Natural killer cell (primary cell): ENCODE measurements at regions not wholly inside any gene's neighbourhood (a gene's known extent, or its start where the extent isn't known, plus 50 kb on each side); places are given as distances from the start of the nearest gene placed in this dataset.
A peak's percentile ranks its signal among the peaks of the same experiment; 100 is the strongest.

Source experiments
- ATAC-seq, 3 donors: fragments of 150-1000 bp in 2 of 3; fragments of 200-7000 bp in 1 of 3; cut with Tn5 transposase; 1 replicate in 1 of 3; 2 replicates in 2 of 3; pipeline ENCODE4 v1.10.0; 2021; ENCODE audit warnings: mild to moderate bottlenecking in 2 of 3, moderate library complexity in 2 of 3
- DNase-seq, 2 donors: peaks; one replicate each; pipeline versions ENCODE4 v3.0.0 to v3.0.0-alpha.2; 2013 to 2021; ENCODE audit warnings: mixed read lengths in 1 of 2
- H3K27ac ChIP-seq: one replicate; pipeline ENCODE4 v1.5.1; 2013; ENCODE audit warnings: mild to moderate bottlenecking, low read length
- H3K27me3 ChIP-seq: one replicate; pipeline ENCODE4 v1.6.1; 2013; ENCODE audit warnings: low read length; ENCODE audit not compliant: control insufficient read depth, insufficient read depth
- H3K36me3 ChIP-seq: one replicate; pipeline ENCODE4 v1.6.1; 2013; ENCODE audit warnings: low read length; ENCODE audit not compliant: control insufficient read depth, insufficient read depth
- H3K4me1 ChIP-seq: one replicate; pipeline ENCODE4 v1.6.1; 2013; ENCODE audit warnings: low read length; ENCODE audit not compliant: control insufficient read depth, insufficient read depth
- H3K4me3 ChIP-seq: one replicate; pipeline ENCODE4 v1.5.1; 2013; ENCODE audit warnings: low read length
- H3K9me3 ChIP-seq: one replicate; pipeline ENCODE4 v1.6.1; 2013; ENCODE audit warnings: low read length; ENCODE audit not compliant: control insufficient read depth, insufficient read depth
- H3K27ac Mint-ChIP-seq, 2 donors: one replicate each; pipeline ENCODE4 v1.8.0; 2022; ENCODE audit warnings: mild to moderate bottlenecking in 2 of 2, mixed read lengths in 2 of 2, moderate library complexity in 1 of 2
- H3K27me3 Mint-ChIP-seq, 2 donors: one replicate each; pipeline ENCODE4 v1.8.0; 2022; ENCODE audit warnings: low read depth in 2 of 2, mixed read lengths in 2 of 2
- H3K36me3 Mint-ChIP-seq: one replicate; pipeline ENCODE4 v1.8.0; 2022; ENCODE audit warnings: mixed read lengths
- H3K4me1 Mint-ChIP-seq, 2 donors: one replicate each; pipeline ENCODE4 v1.8.0; 2022; ENCODE audit warnings: mixed read lengths in 2 of 2
- H3K4me3 Mint-ChIP-seq: one replicate; pipeline ENCODE4 v1.8.0; 2022; ENCODE audit warnings: mild to moderate bottlenecking, moderate library complexity, mixed read lengths
- H3K9me3 Mint-ChIP-seq, 2 donors: one replicate each; pipeline ENCODE4 v1.8.0; 2022; ENCODE audit warnings: mixed read lengths in 2 of 2
- WGBS: methylation state at CpG from one replicate; pipeline ENCODE4 v1.1.7; 2013; ENCODE audit warnings: missing lambda C conversion rate; ENCODE audit not compliant: insufficient coverage; 5-methylcytosine and 5-hydroxymethylcytosine counted together
- intact Hi-C: fragments of 100-400 bp; cut with micrococcal nuclease; formaldehyde crosslinking; loops from one replicate; pipeline ENCODE4 v1.14.2; 2022
- TF ChIP-seq, protein P1 (sequence below): fragments of 200-600 bp; IDR thresholded peaks from one replicate; pipeline ENCODE4 v1.8.0; 2022; ENCODE audit warnings: antibody characterized with exemption

DNA sequence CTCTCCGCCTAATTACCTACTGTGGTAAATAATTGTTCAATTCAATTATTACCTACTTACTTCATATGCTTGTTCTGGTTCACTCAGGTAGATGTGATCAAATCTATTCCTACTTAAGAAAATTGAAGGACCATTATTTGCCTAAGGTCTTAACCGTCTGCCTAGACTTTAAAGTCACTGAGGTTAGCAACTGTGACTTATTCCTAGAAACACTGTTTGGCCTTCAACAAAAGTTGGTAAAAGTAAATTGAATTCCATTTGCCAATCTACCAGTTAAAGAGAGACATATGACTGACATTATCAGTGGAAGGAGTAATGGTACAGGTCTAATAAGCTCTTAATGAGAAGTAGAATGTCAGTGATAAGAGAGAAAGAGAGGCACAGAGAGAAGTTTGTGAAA, 491.5 kb downstream of the NYAP2 start:
- intact Hi-C loops, result no loop called here
- no peak overlapping the region for H3K4me3 ChIP-seq
- H3K9me3 Mint-ChIP-seq, result peaks cover 0 to 4% of the 10 kb centered on the region in 2 donors
- no peaks in the 10 kb centered on the region for H3K36me3 ChIP-seq
- DNase-seq (no peak), ATAC-seq (no peak)
- H3K36me3 Mint-ChIP-seq, result no peaks in the 10 kb centered on the region
- WGBS, result 70% methylated on average over 1 of the region's 2 CpGs
- H3K27me3 Mint-ChIP-seq, result no peaks in the 10 kb centered on the region
- H3K4me1 Mint-ChIP-seq, result no peaks in the 10 kb centered on the region
- H3K27ac ChIP-seq, result no peak overlapping the region
- no peak overlapping the region for H3K4me3 Mint-ChIP-seq
- H3K27ac Mint-ChIP-seq, result no peak overlapping the region
- H3K4me1 ChIP-seq, result no peaks in the 10 kb centered on the region
- H3K27me3 ChIP-seq, result no peaks in the 10 kb centered on the region
- no peaks in the 10 kb centered on the region for H3K9me3 ChIP-seq
- TF ChIP-seq, protein P1, sequence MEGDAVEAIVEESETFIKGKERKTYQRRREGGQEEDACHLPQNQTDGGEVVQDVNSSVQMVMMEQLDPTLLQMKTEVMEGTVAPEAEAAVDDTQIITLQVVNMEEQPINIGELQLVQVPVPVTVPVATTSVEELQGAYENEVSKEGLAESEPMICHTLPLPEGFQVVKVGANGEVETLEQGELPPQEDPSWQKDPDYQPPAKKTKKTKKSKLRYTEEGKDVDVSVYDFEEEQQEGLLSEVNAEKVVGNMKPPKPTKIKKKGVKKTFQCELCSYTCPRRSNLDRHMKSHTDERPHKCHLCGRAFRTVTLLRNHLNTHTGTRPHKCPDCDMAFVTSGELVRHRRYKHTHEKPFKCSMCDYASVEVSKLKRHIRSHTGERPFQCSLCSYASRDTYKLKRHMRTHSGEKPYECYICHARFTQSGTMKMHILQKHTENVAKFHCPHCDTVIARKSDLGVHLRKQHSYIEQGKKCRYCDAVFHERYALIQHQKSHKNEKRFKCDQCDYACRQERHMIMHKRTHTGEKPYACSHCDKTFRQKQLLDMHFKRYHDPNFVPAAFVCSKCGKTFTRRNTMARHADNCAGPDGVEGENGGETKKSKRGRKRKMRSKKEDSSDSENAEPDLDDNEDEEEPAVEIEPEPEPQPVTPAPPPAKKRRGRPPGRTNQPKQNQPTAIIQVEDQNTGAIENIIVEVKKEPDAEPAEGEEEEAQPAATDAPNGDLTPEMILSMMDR, result no peak

DNA sequence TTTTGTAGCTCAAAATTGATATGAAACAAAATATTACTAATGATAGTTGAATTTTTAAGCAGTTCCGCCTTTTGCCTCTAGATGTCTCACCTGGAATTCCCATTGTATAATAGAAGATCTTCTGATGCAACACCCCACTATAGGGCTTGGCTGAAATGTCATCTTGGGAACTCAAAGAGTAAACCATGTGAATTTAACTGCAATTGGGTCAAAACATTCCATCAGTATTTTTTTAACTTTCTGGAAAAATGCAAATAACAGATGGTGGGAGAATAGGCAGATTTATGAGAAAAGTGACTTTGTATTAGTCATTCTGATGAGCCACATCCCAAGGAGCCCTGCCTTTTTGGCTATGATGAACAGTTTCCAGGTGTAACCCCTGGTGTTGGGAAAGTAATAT, 489.9 kb downstream of the NYAP2 start:
- H3K4me1 Mint-ChIP-seq, result no peaks in the 10 kb centered on the region
- no peaks in the 10 kb centered on the region for H3K36me3 ChIP-seq
- ATAC-seq (peak in 1 of 3 donors; percentile 35), DNase-seq (peak in 1 of 2 donors; percentile 35)
- no peak overlapping the region for H3K27ac ChIP-seq
- H3K27ac Mint-ChIP-seq, result no peak overlapping the region
- H3K4me3 Mint-ChIP-seq, result no peak overlapping the region
- H3K27me3 ChIP-seq, result no peaks in the 10 kb centered on the region
- intact Hi-C loops, result no loop called here
- no peaks in the 10 kb centered on the region for H3K4me1 ChIP-seq
- no peaks in the 10 kb centered on the region for H3K27me3 Mint-ChIP-seq
- H3K9me3 ChIP-seq, result no peaks in the 10 kb centered on the region
- H3K36me3 Mint-ChIP-seq, result no peaks in the 10 kb centered on the region
- H3K9me3 Mint-ChIP-seq, result peaks cover 0 to 4% of the 10 kb centered on the region in 2 donors
- H3K4me3 ChIP-seq, result no peak overlapping the region
- WGBS, result 0% methylated on average over 1 of the region's 1 CpG
- TF ChIP-seq, protein P1, result peak; percentile 10

DNA sequence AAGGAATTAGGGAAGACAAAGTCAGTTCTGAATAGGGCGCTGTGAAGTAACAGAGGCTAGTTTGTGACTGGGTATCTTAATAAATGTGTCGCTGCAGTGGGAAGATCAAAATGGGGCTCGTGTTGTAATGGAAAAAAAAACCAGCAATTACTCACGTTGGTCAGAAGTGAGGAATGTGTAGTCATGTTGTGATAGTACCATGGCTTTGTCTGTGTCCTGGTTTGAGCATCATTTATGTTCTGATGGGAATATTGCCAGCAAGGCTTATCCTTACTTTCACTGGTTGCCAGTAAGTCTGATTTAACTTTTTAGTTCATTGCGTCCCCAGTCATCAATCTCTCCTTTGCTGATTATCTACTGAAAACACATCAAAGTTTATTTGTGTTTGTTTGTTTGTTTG, 467.6 kb downstream of the NYAP2 start:
- Mint-ChIP-seq H3K4me1 (no peaks in the 10 kb centered on the region), H3K27me3 (no peaks in the 10 kb centered on the region), H3K4me3 (no peak overlapping the region), H3K27ac (no peak overlapping the region), H3K9me3 (peaks cover 2 to 12% of the 10 kb centered on the region in 2 donors), H3K36me3 (no peaks in the 10 kb centered on the region)
- intact Hi-C loops, result no loop called here
- TF ChIP-seq, protein P1, result no peak
- Histone ChIP-seq H3K4me1 (no peaks in the 10 kb centered on the region), H3K27me3 (no peaks in the 10 kb centered on the region), H3K36me3 (no peaks in the 10 kb centered on the region), H3K27ac (no peak overlapping the region), H3K4me3 (no peak overlapping the region), H3K9me3 (no peaks in the 10 kb centered on the region)
- ATAC-seq (no peak), DNase-seq (no peak)
- 77% methylated on average over 4 of the region's 5 CpGs for WGBS

DNA sequence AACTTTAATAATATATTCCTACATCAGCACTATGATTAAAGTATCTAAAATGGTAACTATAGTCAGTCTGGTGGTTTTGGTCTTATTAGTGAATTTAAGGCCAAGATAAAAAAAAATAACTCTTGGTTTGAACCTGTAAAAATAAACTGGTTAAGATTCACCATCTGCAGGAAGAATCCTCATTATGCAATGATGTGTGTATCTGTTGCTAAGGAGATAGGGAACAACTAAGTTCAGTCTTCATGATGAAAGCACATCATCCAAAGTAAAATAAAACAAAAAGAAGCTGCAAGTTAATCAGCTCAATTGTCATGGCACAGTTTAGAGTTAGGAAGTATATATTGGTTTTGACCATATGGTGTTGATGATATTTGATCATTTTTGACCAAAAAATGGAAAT, 466.0 kb downstream of the NYAP2 start:
- H3K27me3 ChIP-seq, result no peaks in the 10 kb centered on the region
- no peaks in the 10 kb centered on the region for H3K36me3 Mint-ChIP-seq
- DNase-seq (no peak), ATAC-seq (no peak)
- no peaks in the 10 kb centered on the region for H3K9me3 ChIP-seq
- no peak overlapping the region for H3K4me3 Mint-ChIP-seq
- H3K27ac Mint-ChIP-seq, result no peak overlapping the region
- intact Hi-C loops, result no loop called here
- H3K4me3 ChIP-seq, result no peak overlapping the region
- H3K4me1 ChIP-seq, result no peaks in the 10 kb centered on the region
- H3K4me1 Mint-ChIP-seq, result no peaks in the 10 kb centered on the region
- TF ChIP-seq, protein P1, result no peak
- H3K27ac ChIP-seq, result no peak overlapping the region
- H3K9me3 Mint-ChIP-seq, result peaks cover 2 to 15% of the 10 kb centered on the region in 2 donors
- no peaks in the 10 kb centered on the region for H3K36me3 ChIP-seq
- H3K27me3 Mint-ChIP-seq, result no peaks in the 10 kb centered on the region
